ENCODE measurements at regions not wholly inside any gene's neighbourhood (a gene's known extent, or its start where the extent isn't known, plus 50 kb on each side); places are given as distances from the start of the nearest gene placed in this dataset.

DNA sequence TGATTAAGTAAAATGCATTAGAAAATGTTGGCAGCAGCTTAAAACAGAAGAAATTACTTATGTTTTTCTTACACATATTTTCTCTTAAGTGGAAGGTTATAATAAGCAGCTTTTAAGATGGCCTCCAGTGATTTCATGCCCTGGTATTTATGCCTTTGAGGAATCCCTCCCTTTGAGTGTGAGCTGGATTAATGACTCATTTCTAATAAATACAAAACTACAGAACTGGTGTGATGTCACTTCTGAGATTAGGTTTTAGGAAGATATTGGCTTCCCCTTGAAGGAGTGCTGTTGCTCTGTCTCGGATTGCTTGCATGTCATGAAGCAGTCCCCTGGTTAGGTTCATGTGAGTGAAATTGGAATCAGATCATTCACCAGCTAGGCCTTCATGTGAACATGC lies 143.2 kb upstream of the EPHA7 start:
- TF ChIP-seq CTCF (IDR thresholded peaks at IDR 0.05; ENCODE audit: insufficient read depth, low read depth, low read length), result no peak
- no peak for TF ChIP-seq EZH2 (IDR thresholded peaks at IDR 0.05; ENCODE audit: insufficient read depth, low read length)

All from astrocyte (in vitro differentiated cells and primary cell).